H9 (cell line): ENCODE measurements at regions not wholly inside any gene's neighbourhood (a gene's known extent, or its start where the extent isn't known, plus 50 kb on each side); places are given as distances from the start of the nearest gene placed in this dataset.

ENCODE experiments used
- DNase-seq: peaks from one replicate; pipeline ENCODE4 v3.0.0-alpha.2; 2017
- H2AFZ ChIP-seq: one replicate; pipeline ENCODE4 v1.6.1; 2013; ENCODE audit warnings: mild to moderate bottlenecking, low read length, control low read depth, moderate library complexity
- H2AK5ac ChIP-seq: 2 replicates; pipeline ENCODE4 v1.6.1; 2013; ENCODE audit warnings: low read length, control low read depth, mixed read lengths; ENCODE audit not compliant: insufficient read length
- H2BK120ac ChIP-seq: one replicate; pipeline ENCODE4 v1.6.1; 2013; ENCODE audit warnings: low read depth, mild to moderate bottlenecking, low read length, control low read depth, inconsistent platforms; ENCODE audit not compliant: poor library complexity, severe bottlenecking
- H2BK12ac ChIP-seq: 2 replicates; pipeline ENCODE4 v1.6.1; 2013; ENCODE audit warnings: low read length, control low read depth, mixed read lengths, low read depth; ENCODE audit not compliant: insufficient read length
- H2BK15ac ChIP-seq: 2 replicates; pipeline ENCODE4 v1.6.1; 2013; ENCODE audit warnings: low read depth, low read length, control low read depth
- H2BK20ac ChIP-seq: one replicate; pipeline ENCODE4 v1.6.1; 2013; ENCODE audit warnings: low read depth, mild to moderate bottlenecking, low read length, control low read depth, inconsistent platforms; ENCODE audit not compliant: poor library complexity, severe bottlenecking
- H2BK5ac ChIP-seq: 2 replicates; pipeline ENCODE4 v1.6.1; 2013; ENCODE audit warnings: low read length, control low read depth, mixed read lengths; ENCODE audit not compliant: insufficient read length
- H3K14ac ChIP-seq: 2 replicates; pipeline ENCODE4 v1.6.1; 2013; ENCODE audit warnings: low read length, control low read depth; ENCODE audit not compliant: insufficient read depth
- H3K18ac ChIP-seq: 2 replicates; pipeline ENCODE4 v1.6.1; 2013; ENCODE audit warnings: low read depth, mild to moderate bottlenecking, mixed read lengths, low read length, control low read depth; ENCODE audit not compliant: insufficient read length
- H3K23ac ChIP-seq: 2 replicates; pipeline ENCODE4 v1.6.1; 2013; ENCODE audit warnings: low read length, control low read depth, mixed read lengths, low read depth; ENCODE audit not compliant: insufficient read length
- H3K23me2 ChIP-seq: 2 replicates; pipeline ENCODE4 v1.6.1; 2013; ENCODE audit warnings: low read depth, mild to moderate bottlenecking, mixed read lengths, low read length, control low read depth; ENCODE audit not compliant: insufficient read length, poor library complexity, severe bottlenecking
- H3K27ac ChIP-seq: 2 replicates; pipeline ENCODE4 v1.5.1; 2013; ENCODE audit warnings: low read length, control low read depth, mixed read lengths, low read depth; ENCODE audit not compliant: insufficient read length
- H3K27me3 ChIP-seq: 2 replicates; pipeline ENCODE4 v1.6.1; 2013; ENCODE audit warnings: low read length, control low read depth, inconsistent platforms; ENCODE audit not compliant: insufficient read depth
- H3K4ac ChIP-seq: 2 replicates; pipeline ENCODE4 v1.6.1; 2013; ENCODE audit warnings: low read depth, mild to moderate bottlenecking, control low read depth, inconsistent platforms, low read length, moderate library complexity
- H3K4me1 ChIP-seq: 2 replicates; pipeline ENCODE4 v1.6.1; 2013; ENCODE audit warnings: low read length, control low read depth, inconsistent platforms; ENCODE audit not compliant: insufficient read depth
- H3K4me2 ChIP-seq: 2 replicates; pipeline ENCODE4 v1.6.1; 2013; ENCODE audit warnings: low read length, control low read depth, mixed read lengths; ENCODE audit not compliant: insufficient read length, insufficient read depth
- H3K56ac ChIP-seq: 2 replicates; pipeline ENCODE4 v1.6.1; 2013; ENCODE audit warnings: low read depth, mild to moderate bottlenecking, mixed read lengths, low read length, control low read depth; ENCODE audit not compliant: insufficient read length
- H3K79me1 ChIP-seq: 2 replicates; pipeline ENCODE4 v1.6.1; 2013; ENCODE audit warnings: low read depth, mild to moderate bottlenecking, moderate library complexity, low read length, control low read depth, inconsistent platforms; ENCODE audit not compliant: insufficient read depth, poor library complexity, severe bottlenecking
- H3K79me2 ChIP-seq: 2 replicates; pipeline ENCODE4 v1.6.1; 2013; ENCODE audit warnings: low read length, control low read depth, inconsistent platforms; ENCODE audit not compliant: insufficient read depth
- H3K9ac ChIP-seq: 2 replicates; pipeline ENCODE4 v1.6.1; 2013; ENCODE audit warnings: low read length, control low read depth, mixed read lengths; ENCODE audit not compliant: insufficient read length; ENCODE audit errors: extremely low read depth
- H3K9me3 ChIP-seq: one replicate; pipeline ENCODE4 v1.6.1; 2013; ENCODE audit warnings: low read depth, low read length, inconsistent platforms; ENCODE audit not compliant: control insufficient read depth
- H3T11ph ChIP-seq: one replicate; pipeline ENCODE4 v1.6.1; 2013; ENCODE audit warnings: mild to moderate bottlenecking, low read length, control low read depth, inconsistent platforms
- H4K20me1 ChIP-seq: one replicate; pipeline ENCODE4 v1.6.1; 2013; ENCODE audit not compliant: control insufficient read depth, insufficient read length, insufficient read depth
- H4K5ac ChIP-seq: 2 replicates; pipeline ENCODE4 v1.6.1; 2013; ENCODE audit warnings: low read depth, mild to moderate bottlenecking, mixed read lengths, low read length, control low read depth; ENCODE audit not compliant: insufficient read length
- H4K8ac ChIP-seq: replicated peaks from 2 replicates; pipeline ENCODE4 v1.6.1; 2013; ENCODE audit warnings: low read length, control low read depth, mixed read lengths, low read depth; ENCODE audit not compliant: insufficient read length
- H4K91ac ChIP-seq: 2 replicates; pipeline ENCODE4 v1.6.1; 2013; ENCODE audit warnings: low read depth, mild to moderate bottlenecking, moderate library complexity, mixed read lengths, low read length, control low read depth; ENCODE audit not compliant: insufficient read length
- H3K27ac Mint-ChIP-seq, 3 experiments: 2 replicates in 2 of 3; 3 replicates in 1 of 3; pipeline ENCODE4 v1.8.0; 2020 to 2021; ENCODE audit warnings: mixed read lengths in 3 of 3, mild to moderate bottlenecking in 1 of 3, moderate library complexity in 1 of 3
- H3K27me3 Mint-ChIP-seq: 2 replicates; pipeline ENCODE4 v1.8.0; 2021; ENCODE audit warnings: low read depth, mild to moderate bottlenecking, moderate library complexity, mixed read lengths
- H3K36me3 Mint-ChIP-seq, 3 experiments: 2 replicates in 2 of 3; 3 replicates in 1 of 3; pipeline ENCODE4 v1.8.0; 2020 to 2021; ENCODE audit warnings: low read depth in 3 of 3, mixed read lengths in 3 of 3; ENCODE audit not compliant: insufficient read depth in 1 of 3
- H3K4me1 Mint-ChIP-seq, 2 experiments: 2 replicates each; pipeline ENCODE4 v1.8.0; 2020; ENCODE audit warnings: mixed read lengths in 2 of 2
- H3K4me3 Mint-ChIP-seq, 2 experiments: 2 replicates in 1 of 2; 3 replicates in 1 of 2; pipeline ENCODE4 v1.8.0; 2020 to 2021; ENCODE audit warnings: mild to moderate bottlenecking in 2 of 2, mixed read lengths in 2 of 2, moderate library complexity in 1 of 2
- H3K9me3 Mint-ChIP-seq, 2 experiments: 2 replicates in 1 of 2; 3 replicates in 1 of 2; pipeline ENCODE4 v1.8.0; 2020; ENCODE audit warnings: mild to moderate bottlenecking in 2 of 2, mixed read lengths in 2 of 2, moderate library complexity in 1 of 2
- TF ChIP-seq, protein P1 (sequence below): fragments of 200-600 bp; sonication (generic); conservative IDR thresholded peaks from 3 replicates; pipeline ENCODE4 v1.8.0; 2021; ENCODE audit warnings: antibody characterized with exemption, mild to moderate bottlenecking

DNA sequence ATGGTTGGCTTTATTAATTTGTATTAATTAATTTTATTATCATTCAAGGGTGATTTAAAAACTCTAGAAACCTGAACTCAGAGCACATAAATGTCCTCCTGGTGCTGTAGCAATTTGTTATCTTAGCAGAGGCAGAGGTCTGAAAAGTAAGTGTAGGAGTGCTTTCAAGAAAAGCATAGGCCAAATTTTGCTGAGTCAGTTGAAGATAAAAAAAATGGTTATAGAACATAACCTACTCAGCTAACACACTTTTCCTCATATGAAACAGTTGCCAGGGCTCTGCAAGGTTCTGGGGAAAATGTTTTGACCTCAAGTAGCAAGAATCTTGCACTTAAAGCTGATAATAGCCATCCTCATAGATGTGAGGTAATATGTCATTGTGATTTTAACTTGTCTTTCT, 53.5 kb upstream of the CHODL start:
- H3K4me3 Mint-ChIP-seq = no peak overlapping the region
- no peak overlapping the region for H3K4me2 ChIP-seq
- no peak overlapping the region for H3K9ac ChIP-seq
- H3T11ph ChIP-seq = no peak overlapping the region
- H3K27ac Mint-ChIP-seq = no peak overlapping the region
- no peak overlapping the region for H2AFZ ChIP-seq
- no peak overlapping the region for H3K4ac ChIP-seq
- H3K18ac ChIP-seq = no peak overlapping the region
- no peaks in the 10 kb centered on the region for H3K79me1 ChIP-seq
- no peaks in the 10 kb centered on the region for H3K4me1 ChIP-seq
- H3K9me3 Mint-ChIP-seq = no peaks in the 10 kb centered on the region
- H3K27ac ChIP-seq = no peak overlapping the region
- no peaks in the 10 kb centered on the region for H3K36me3 Mint-ChIP-seq
- H3K14ac ChIP-seq = no peak overlapping the region
- no peaks in the 10 kb centered on the region for H3K23me2 ChIP-seq
- no peak overlapping the region for H4K91ac ChIP-seq
- TF ChIP-seq, protein P1, sequence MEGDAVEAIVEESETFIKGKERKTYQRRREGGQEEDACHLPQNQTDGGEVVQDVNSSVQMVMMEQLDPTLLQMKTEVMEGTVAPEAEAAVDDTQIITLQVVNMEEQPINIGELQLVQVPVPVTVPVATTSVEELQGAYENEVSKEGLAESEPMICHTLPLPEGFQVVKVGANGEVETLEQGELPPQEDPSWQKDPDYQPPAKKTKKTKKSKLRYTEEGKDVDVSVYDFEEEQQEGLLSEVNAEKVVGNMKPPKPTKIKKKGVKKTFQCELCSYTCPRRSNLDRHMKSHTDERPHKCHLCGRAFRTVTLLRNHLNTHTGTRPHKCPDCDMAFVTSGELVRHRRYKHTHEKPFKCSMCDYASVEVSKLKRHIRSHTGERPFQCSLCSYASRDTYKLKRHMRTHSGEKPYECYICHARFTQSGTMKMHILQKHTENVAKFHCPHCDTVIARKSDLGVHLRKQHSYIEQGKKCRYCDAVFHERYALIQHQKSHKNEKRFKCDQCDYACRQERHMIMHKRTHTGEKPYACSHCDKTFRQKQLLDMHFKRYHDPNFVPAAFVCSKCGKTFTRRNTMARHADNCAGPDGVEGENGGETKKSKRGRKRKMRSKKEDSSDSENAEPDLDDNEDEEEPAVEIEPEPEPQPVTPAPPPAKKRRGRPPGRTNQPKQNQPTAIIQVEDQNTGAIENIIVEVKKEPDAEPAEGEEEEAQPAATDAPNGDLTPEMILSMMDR = no peak
- no peaks in the 10 kb centered on the region for H3K27me3 ChIP-seq
- H2AK5ac ChIP-seq = no peak overlapping the region
- no peaks in the 10 kb centered on the region for H3K4me1 Mint-ChIP-seq
- H2BK5ac ChIP-seq = no peak overlapping the region
- H3K23ac ChIP-seq = no peak overlapping the region
- H3K56ac ChIP-seq = no peak overlapping the region
- no peak overlapping the region for H2BK12ac ChIP-seq
- H2BK120ac ChIP-seq = no peak overlapping the region
- no peak overlapping the region for H4K5ac ChIP-seq
- no peak overlapping the region for H2BK20ac ChIP-seq
- H3K79me2 ChIP-seq = no peaks in the 10 kb centered on the region
- H4K20me1 ChIP-seq = no peaks in the 10 kb centered on the region
- H3K27me3 Mint-ChIP-seq = no peaks in the 10 kb centered on the region
- no peak for DNase-seq
- no peak overlapping the region for H4K8ac ChIP-seq
- H2BK15ac ChIP-seq = no peak overlapping the region
- H3K9me3 ChIP-seq = no peaks in the 10 kb centered on the region
